Sciatic nerve (tissue), 2 donors: ENCODE measurements at regions not wholly inside any gene's neighbourhood (a gene's known extent, or its start where the extent isn't known, plus 50 kb on each side); places are given as distances from the start of the nearest gene placed in this dataset.
A peak's percentile ranks its signal among the peaks of the same experiment; 100 is the strongest.

Experiments
- ATAC-seq: fragments of 200-7000 bp; cut with Tn5 transposase; one replicate; pipeline ENCODE4 v1.9.1; 2020; ENCODE audit warnings: mild to moderate bottlenecking, moderate library complexity
- DNase-seq: peaks from one replicate; pipeline ENCODE4 v3.0.0-alpha.2; 2020; ENCODE audit warnings: low spot score
- intact Hi-C: fragments of 100-400 bp; cut with DNase I; formaldehyde crosslinking; loops from one replicate; pipeline ENCODE4 v1.14.2; 2022
- donor health status: DM: no; HTN: no; CAD: no.
- donor health status: DM: no; HTN: no; CAD: no.

- ATAC-seq (no peak), DNase-seq (no peak)
- intact Hi-C loops = no loop called here
Measured at GRCh38 chr10:44326474-44327030, 58.3 kb downstream of the CXCL12 start.

- DNase-seq = no peak
- ATAC-seq = no peak
- intact Hi-C loops = no loop called here
Measured at GRCh38 chr10:44325596-44326307, 59.1 kb downstream of the CXCL12 start.

GRCh38 chr10:44325157-44325556, 59.7 kb downstream of the CXCL12 start:
- intact Hi-C loops = no loop called here
- DNase-seq (no peak), ATAC-seq (no peak)

- DNase-seq = no peak
- ATAC-seq = no peak
- intact Hi-C loops = no loop called here
Measured at GRCh38 chr10:44323838-44324237, 61.1 kb downstream of the CXCL12 start.

- ATAC-seq (no peak), DNase-seq (no peak)
- intact Hi-C loops = no loop called here
Measured at GRCh38 chr10:44322137-44322536, 62.8 kb downstream of the CXCL12 start.

GRCh38 chr10:44320756-44321155, 64.1 kb downstream of the CXCL12 start:
- ATAC-seq (no peak), DNase-seq (no peak)
- intact Hi-C loops = no loop called here

GRCh38 chr10:44317856-44318255, 67.0 kb downstream of the CXCL12 start:
- ATAC-seq = no peak
- intact Hi-C loops = no loop called here
- DNase-seq = no peak

GRCh38 chr10:44316922-44317215, 68.0 kb downstream of the CXCL12 start:
- intact Hi-C loops = no loop called here
- DNase-seq = no peak
- ATAC-seq = no peak

GRCh38 chr10:44316187-44316921, 68.5 kb downstream of the CXCL12 start:
- DNase-seq = no peak
- no peak for ATAC-seq
- intact Hi-C loops = no loop called here

GRCh38 chr10:44314802-44315460, 70.0 kb downstream of the CXCL12 start:
- no peak for DNase-seq
- ATAC-seq = no peak
- intact Hi-C loops = loop anchor here (5.0 kb wide), 1 partner anchor 623 kb away; no protein-coding TSS in a partner anchor

- DNase-seq = no peak
- intact Hi-C loops = loop anchor here (5.0 kb wide), 1 partner anchor 621 kb away; no protein-coding TSS in a partner anchor
- no peak for ATAC-seq
Measured at GRCh38 chr10:44313761-44314165, 71.1 kb downstream of the CXCL12 start.

GRCh38 chr10:44312401-44312800, 72.5 kb downstream of the CXCL12 start:
- DNase-seq = no peak
- intact Hi-C loops = loop anchor here (5.0 kb wide), 1 partner anchor 620 kb away; no protein-coding TSS in a partner anchor

GRCh38 chr10:44311563-44312051, 73.3 kb downstream of the CXCL12 start:
- no peak for ATAC-seq
- intact Hi-C loops = loop anchor here (5.0 kb wide), 1 partner anchor 619 kb away; no protein-coding TSS in a partner anchor
- no peak for DNase-seq

More at GRCh38 chr10:44312401-44312800, 72.5 kb downstream of the CXCL12 start:
- no peak for ATAC-seq

GRCh38 chr10:44310762-44311562, 73.9 kb downstream of the CXCL12 start:
- intact Hi-C loops = loop anchor here (5.0 kb wide), 1 partner anchor 619 kb away; no protein-coding TSS in a partner anchor
- DNase-seq (peak; percentile 94), ATAC-seq (peak; percentile 95)

GRCh38 chr10:44309939-44310761, 74.7 kb downstream of the CXCL12 start:
- ATAC-seq (no peak), DNase-seq (no peak)
- intact Hi-C loops = loop anchor here (5.0 kb wide), 1 partner anchor 618 kb away; no protein-coding TSS in a partner anchor

- intact Hi-C loops = no loop called here
- ATAC-seq = no peak
Measured at GRCh38 chr10:44309361-44309760, 75.5 kb downstream of the CXCL12 start.

GRCh38 chr10:44308935-44309334, 76.0 kb downstream of the CXCL12 start:
- DNase-seq (no peak), ATAC-seq (no peak)
- intact Hi-C loops = no loop called here

More at GRCh38 chr10:44309361-44309760, 75.5 kb downstream of the CXCL12 start:
- no peak for DNase-seq

GRCh38 chr10:44307691-44308090, 77.2 kb downstream of the CXCL12 start:
- ATAC-seq (no peak), DNase-seq (no peak)
- intact Hi-C loops = no loop called here
